HCT116 (cell line): ENCODE measurements at regions not wholly inside any gene's neighbourhood (a gene's known extent, or its start where the extent isn't known, plus 50 kb on each side); places are given as distances from the start of the nearest gene placed in this dataset.

Source experiments
- CEBPB ChIP-seq: IDR thresholded peaks from 2 replicates; pipeline ENCODE4 v1.6.1; 2012; ENCODE audit warnings: low read depth
- EZH2 ChIP-seq: fragments of 200-600 bp; sonication (generic); IDR thresholded peaks from 2 replicates; pipeline ENCODE4 v1.6.1; 2017; ENCODE audit warnings: antibody characterized with exemption, mixed run types
- POLR2A ChIP-seq: IDR thresholded peaks from 2 replicates; pipeline ENCODE4 v1.7.0; 2011; ENCODE audit warnings: borderline replicate concordance; ENCODE audit not compliant: insufficient read depth, insufficient read length; ENCODE audit errors: extremely low read depth

DNA sequence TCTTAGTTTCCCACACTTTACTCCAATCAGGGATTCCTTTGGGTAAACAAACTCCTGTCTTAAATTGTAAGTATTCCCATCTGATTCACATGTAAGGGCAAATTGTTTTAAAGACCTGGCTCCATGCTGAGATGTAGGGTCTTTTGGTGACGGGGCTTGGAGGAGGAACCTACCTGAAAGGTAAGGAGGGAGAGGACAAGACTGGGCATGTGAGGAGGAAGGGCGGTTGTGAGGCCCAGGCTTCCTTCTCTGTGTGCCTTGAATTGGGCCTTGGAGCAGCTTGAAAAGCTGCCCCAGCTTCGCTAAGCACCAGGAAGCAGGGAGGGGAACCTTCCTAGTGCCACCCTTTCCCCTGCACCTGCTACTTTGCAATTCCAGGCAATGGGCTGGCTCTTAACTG lies 86.8 kb downstream of the C9orf152 start:
- TF ChIP-seq CEBPB: no peak
- no peak for TF ChIP-seq POLR2A
- TF ChIP-seq EZH2: no peak
